ENCODE measurements at regions not wholly inside any gene's neighbourhood (a gene's known extent, or its start where the extent isn't known, plus 50 kb on each side); places are given as distances from the start of the nearest gene placed in this dataset.

DNA sequence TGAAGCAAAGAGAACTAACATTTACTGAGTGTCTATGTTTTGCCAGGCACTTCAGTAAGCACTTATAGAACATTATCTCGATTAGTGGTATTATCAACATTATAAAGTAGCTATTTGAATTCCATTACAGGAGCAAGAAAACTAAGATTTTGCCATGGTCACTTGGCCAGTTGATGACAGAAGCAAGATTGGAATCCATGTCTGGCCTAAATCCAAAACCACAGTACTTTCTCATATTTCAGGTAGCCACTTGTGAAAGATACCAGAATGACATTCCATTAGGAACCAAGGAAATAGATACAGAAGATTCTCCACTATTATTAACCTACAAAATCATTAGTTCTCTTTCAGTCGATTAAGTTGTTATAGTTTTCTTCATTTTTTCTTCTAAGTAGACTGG, 691.0 kb upstream of the API5 start:
- no peaks in the 10 kb centered on the region for H3K9me3 ChIP-seq
- no peak overlapping the region for H3K27ac ChIP-seq
- H3K27me3 ChIP-seq: no peaks in the 10 kb centered on the region
- H3K36me3 ChIP-seq: no peaks in the 10 kb centered on the region
- no peak for DNase-seq (ENCODE audit: low spot score)
- H3K4me3 ChIP-seq: no peak overlapping the region
- no peaks in the 10 kb centered on the region for H3K4me1 ChIP-seq
- TF ChIP-seq, protein P1, sequence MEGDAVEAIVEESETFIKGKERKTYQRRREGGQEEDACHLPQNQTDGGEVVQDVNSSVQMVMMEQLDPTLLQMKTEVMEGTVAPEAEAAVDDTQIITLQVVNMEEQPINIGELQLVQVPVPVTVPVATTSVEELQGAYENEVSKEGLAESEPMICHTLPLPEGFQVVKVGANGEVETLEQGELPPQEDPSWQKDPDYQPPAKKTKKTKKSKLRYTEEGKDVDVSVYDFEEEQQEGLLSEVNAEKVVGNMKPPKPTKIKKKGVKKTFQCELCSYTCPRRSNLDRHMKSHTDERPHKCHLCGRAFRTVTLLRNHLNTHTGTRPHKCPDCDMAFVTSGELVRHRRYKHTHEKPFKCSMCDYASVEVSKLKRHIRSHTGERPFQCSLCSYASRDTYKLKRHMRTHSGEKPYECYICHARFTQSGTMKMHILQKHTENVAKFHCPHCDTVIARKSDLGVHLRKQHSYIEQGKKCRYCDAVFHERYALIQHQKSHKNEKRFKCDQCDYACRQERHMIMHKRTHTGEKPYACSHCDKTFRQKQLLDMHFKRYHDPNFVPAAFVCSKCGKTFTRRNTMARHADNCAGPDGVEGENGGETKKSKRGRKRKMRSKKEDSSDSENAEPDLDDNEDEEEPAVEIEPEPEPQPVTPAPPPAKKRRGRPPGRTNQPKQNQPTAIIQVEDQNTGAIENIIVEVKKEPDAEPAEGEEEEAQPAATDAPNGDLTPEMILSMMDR (IDR thresholded peaks at IDR 0.05): no peak

DNA sequence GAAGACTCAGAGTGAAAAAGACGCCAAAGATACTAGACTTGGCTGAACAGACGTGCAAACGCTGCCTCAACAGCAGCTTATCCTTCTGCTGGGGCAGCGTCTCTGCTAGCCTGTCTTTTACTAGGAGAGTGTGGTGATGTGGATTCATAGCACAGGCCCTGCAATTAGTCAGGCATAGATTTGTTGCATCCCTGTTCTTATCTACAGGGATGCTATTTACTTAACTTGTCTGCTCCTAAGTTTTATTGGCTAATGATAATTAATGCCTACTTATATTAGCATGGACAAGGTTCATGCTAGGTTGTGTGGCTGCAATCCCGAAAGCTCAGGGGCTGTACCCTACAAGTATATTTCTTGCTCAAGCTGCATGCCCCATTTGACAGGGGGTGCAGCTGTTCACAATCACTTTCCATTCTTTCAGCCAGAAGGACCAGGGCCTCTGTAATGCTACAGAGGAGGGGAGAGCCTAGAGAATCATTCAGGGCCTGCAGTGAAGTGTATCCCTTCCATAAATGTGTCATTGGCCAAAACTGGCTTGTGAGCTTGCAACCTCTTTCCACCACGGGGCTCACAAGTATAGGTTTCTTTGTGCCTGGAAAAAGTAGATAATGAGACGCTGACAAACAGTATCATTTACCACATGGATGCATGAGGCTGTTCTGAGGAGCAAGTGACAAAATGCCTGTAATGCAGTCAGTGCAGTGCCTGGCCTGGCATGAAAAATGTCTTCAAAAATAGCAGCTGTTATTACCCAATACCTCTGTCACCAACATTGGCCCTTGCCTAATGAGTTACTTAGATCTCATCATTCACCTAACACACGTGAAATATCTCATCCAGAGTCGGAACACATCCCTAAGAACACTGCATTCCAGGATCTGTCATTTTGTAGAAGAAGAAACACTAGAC, 685.8 kb upstream of the API5 start:
- no peaks in the 10 kb centered on the region for H3K4me1 ChIP-seq

DNA sequence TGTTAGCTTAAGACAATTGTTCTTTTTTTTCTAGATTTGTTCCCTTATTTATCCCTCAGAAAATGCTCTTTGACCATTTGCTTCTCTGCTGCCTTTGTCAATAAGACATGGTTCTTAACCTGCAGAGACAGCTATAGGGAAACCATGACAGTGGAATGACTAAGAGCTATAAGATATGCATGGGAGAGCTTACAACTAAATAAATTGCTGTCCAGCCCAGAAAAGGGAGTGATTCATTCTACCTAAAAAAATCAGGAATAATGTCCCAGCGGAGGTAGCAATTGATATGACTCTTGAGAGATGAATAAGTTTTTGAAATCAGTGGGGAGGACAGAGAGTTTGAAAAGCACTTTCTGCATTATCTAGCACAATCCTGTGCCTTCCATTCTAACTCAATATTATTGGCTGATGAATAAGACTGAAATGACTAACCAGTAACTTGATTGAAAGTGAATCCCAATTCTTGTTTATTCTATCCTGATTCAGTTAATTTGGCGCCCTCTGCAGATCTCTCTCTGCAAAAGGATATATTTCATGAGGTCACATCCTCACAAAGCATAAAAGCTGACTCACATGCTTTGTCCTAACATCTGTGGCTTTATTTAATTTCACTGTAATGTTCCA, 680.5 kb upstream of the API5 start:
- no peaks in the 10 kb centered on the region for H3K36me3 ChIP-seq

More for the DNA sequence above, 685.8 kb upstream of the API5 start:
- DNase-seq (ENCODE audit: low spot score): no peak
- TF ChIP-seq, protein P1 (IDR thresholded peaks at IDR 0.05): no peak
- Histone ChIP-seq H3K27ac (no peak overlapping the region), H3K9me3 (no peaks in the 10 kb centered on the region), H3K36me3 (no peaks in the 10 kb centered on the region), H3K27me3 (no peaks in the 10 kb centered on the region), H3K4me3 (no peak overlapping the region)

DNA sequence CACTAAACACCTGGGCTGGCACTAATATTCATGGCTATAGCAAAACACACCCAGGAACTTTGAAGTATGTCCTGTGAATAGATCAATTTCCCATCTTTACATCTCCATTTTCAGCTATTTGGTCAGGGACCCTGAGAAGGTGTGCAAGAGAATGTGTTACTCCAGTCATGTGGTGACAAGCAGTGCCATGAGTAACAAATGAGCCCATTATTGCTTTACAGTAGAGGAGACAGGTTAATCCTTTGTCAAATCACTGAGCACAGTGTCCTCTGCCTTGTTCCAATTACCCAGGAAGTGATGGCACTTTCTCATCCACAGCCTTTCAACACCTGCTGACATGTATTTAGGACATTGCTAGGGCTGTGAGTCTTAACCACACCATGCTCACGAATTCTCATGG, 664.8 kb upstream of the API5 start:
- TF ChIP-seq, protein P1 (IDR thresholded peaks at IDR 0.05): no peak
- Histone ChIP-seq H3K27me3 (no peaks in the 10 kb centered on the region), H3K4me1 (no peaks in the 10 kb centered on the region), H3K27ac (no peak overlapping the region), H3K36me3 (no peaks in the 10 kb centered on the region), H3K4me3 (no peak overlapping the region), H3K9me3 (no peaks in the 10 kb centered on the region)
- no peak for DNase-seq (ENCODE audit: low spot score)

More for the DNA sequence above, 680.5 kb upstream of the API5 start:
- Histone ChIP-seq H3K27me3 (no peaks in the 10 kb centered on the region), H3K9me3 (no peaks in the 10 kb centered on the region), H3K27ac (no peak overlapping the region), H3K4me3 (no peak overlapping the region), H3K4me1 (no peaks in the 10 kb centered on the region)
- DNase-seq (ENCODE audit: low spot score): no peak
- TF ChIP-seq, protein P1 (IDR thresholded peaks at IDR 0.05): no peak

DNA sequence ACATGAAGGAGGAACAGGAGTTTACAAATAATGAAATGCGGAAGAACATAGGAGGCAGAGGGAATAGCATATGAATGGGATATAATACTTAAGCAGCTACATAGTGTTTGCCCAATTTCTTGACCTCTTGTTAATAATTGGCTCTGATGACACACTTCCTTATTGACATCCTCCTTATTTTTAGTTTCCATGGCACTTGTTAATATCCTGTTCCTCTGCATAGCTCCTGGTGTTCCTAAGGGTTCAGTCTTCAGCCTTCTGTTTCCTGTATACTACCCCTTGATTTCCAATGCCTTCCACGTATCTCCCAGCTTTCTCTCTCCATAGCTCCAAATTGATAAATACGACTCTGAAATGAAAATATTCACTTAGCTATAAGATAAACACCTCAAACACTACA, 663.8 kb upstream of the API5 start:
- Histone ChIP-seq H3K4me1 (no peaks in the 10 kb centered on the region), H3K27ac (no peak overlapping the region), H3K27me3 (no peaks in the 10 kb centered on the region), H3K36me3 (no peaks in the 10 kb centered on the region), H3K9me3 (no peaks in the 10 kb centered on the region), H3K4me3 (no peak overlapping the region)
- DNase-seq (ENCODE audit: low spot score): no peak
- TF ChIP-seq, protein P1 (IDR thresholded peaks at IDR 0.05): no peak
